GM12878 (cell line): ENCODE measurements at regions not wholly inside any gene's neighbourhood (a gene's known extent, or its start where the extent isn't known, plus 50 kb on each side); places are given as distances from the start of the nearest gene placed in this dataset.

Source experiments
- BCL3 ChIP-seq: IDR thresholded peaks from 2 replicates; pipeline ENCODE4 v1.6.1; 2011; ENCODE audit warnings: borderline replicate concordance, low read depth, mild to moderate bottlenecking, moderate library complexity, low read length; ENCODE audit not compliant: insufficient read depth, poor library complexity, severe bottlenecking
- KLF5 ChIP-seq: fragments of 450-650 bp; IDR thresholded peaks from 2 replicates; pipeline ENCODE4 v1.6.1; 2014; ENCODE audit warnings: mild to moderate bottlenecking; ENCODE audit not compliant: partially characterized antibody
- NBN ChIP-seq: fragments of 450-650 bp; IDR thresholded peaks from 2 replicates; pipeline ENCODE4 v1.6.1; 2016
- REST ChIP-seq: IDR thresholded peaks from 2 replicates; pipeline ENCODE4 v1.6.1; 2012; ENCODE audit warnings: mild to moderate bottlenecking, low read depth, low read length
- ZNF592 ChIP-seq: fragments of 450-650 bp; IDR thresholded peaks from 2 replicates; pipeline ENCODE4 v1.6.1; 2017; ENCODE audit warnings: mild to moderate bottlenecking, moderate library complexity

GRCh38 chr7:121798453-121798840, 74.5 kb upstream of the PTPRZ1 start (continued):
- no peak for TF ChIP-seq REST
- no peak for TF ChIP-seq NBN
- TF ChIP-seq BCL3, result no peak
- TF ChIP-seq KLF5, result no peak
- no peak for TF ChIP-seq ZNF592
